ENCODE measurements at regions not wholly inside any gene's neighbourhood (a gene's known extent, or its start where the extent isn't known, plus 50 kb on each side); places are given as distances from the start of the nearest gene placed in this dataset.

GRCh38 chr5:30659417-30659816 is 534.1 kb upstream of the CDH6 start:
- Histone ChIP-seq H3K4me1 (no peaks in the 10 kb centered on the region), H3K9me3 (no peaks in the 10 kb centered on the region), H3K4me3 (no peak overlapping the region), H3K27ac (no peak overlapping the region), H3K27me3 (no peaks in the 10 kb centered on the region), H3K36me3 (replicated peaks in 1 of 2; ENCODE audit: insufficient read depth in 1 of 2, low read depth in 2 of 2) (no peaks in the 10 kb centered on the region)
- TF ChIP-seq POLR2A (IDR thresholded peaks at IDR 0.05), result no peak
- TF ChIP-seq, protein P1, sequence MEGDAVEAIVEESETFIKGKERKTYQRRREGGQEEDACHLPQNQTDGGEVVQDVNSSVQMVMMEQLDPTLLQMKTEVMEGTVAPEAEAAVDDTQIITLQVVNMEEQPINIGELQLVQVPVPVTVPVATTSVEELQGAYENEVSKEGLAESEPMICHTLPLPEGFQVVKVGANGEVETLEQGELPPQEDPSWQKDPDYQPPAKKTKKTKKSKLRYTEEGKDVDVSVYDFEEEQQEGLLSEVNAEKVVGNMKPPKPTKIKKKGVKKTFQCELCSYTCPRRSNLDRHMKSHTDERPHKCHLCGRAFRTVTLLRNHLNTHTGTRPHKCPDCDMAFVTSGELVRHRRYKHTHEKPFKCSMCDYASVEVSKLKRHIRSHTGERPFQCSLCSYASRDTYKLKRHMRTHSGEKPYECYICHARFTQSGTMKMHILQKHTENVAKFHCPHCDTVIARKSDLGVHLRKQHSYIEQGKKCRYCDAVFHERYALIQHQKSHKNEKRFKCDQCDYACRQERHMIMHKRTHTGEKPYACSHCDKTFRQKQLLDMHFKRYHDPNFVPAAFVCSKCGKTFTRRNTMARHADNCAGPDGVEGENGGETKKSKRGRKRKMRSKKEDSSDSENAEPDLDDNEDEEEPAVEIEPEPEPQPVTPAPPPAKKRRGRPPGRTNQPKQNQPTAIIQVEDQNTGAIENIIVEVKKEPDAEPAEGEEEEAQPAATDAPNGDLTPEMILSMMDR (IDR thresholded peaks at IDR 0.05), result no peak
- 61 to 66% methylated on average over 2 of the region's 2 CpGs for WGBS, 2 donors
- intact Hi-C loops (cut with DNase I), result no loop called here
- DNase-seq, result no peak
- no peak for ATAC-seq

DNA sequence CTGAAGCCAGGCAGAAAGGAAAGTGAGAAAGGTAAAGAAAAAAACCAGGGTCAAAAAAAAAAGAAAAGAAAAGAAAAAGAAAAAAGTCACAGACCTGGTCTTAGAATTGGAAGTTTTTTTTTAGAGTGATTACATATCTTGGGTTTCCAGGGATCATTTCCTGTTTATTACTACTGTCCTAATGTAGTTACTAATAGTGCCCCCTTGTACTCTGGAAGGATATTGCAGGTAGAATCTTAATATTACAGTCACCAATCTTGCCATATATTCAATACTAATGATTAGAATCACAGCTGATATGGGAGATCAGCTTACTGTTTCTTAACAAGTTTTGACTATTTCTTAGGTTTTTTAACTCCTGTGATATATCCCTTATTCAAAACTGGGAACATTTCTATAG is 543.2 kb upstream of the CDH6 start:
- Histone ChIP-seq H3K4me3 (no peak overlapping the region), H3K9me3 (no peaks in the 10 kb centered on the region), H3K27me3 (no peaks in the 10 kb centered on the region), H3K36me3 (replicated peaks in 1 of 2; ENCODE audit: insufficient read depth in 1 of 2, low read depth in 2 of 2) (no peaks in the 10 kb centered on the region), H3K27ac (no peak overlapping the region), H3K4me1 (no peaks in the 10 kb centered on the region)
- DNase-seq, result no peak
- ATAC-seq, result no peak
- TF ChIP-seq, protein P1 (IDR thresholded peaks at IDR 0.05), result no peak
- no peak for TF ChIP-seq POLR2A (IDR thresholded peaks at IDR 0.05)
- intact Hi-C loops (cut with DNase I), result no loop called here

DNA sequence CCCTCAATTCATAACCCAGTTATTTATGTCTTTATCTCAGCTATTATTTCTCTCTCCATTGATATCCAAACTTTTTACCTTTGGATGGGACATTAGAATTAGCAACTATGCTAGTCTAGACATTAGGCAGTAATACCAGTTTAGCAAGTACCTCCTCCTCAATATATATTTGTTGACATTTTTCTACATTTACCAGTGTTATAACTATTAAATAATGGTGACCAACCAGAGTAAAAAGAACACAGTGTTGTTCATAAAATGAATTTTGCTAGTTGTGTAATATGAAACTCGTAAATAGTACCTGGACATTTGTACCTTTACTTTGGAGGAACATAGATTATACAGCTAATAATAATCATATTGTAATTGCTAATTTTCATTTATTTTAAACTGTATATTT is 554.6 kb upstream of the CDH6 start:
- H3K4me1 ChIP-seq, result no peaks in the 10 kb centered on the region
- ATAC-seq, result no peak
- no peak overlapping the region for H3K4me3 ChIP-seq
- WGBS, 2 donors, result 40 to 61% methylated on average over 1 of the region's 1 CpG
- no peak overlapping the region for H3K27ac ChIP-seq
- no peaks in the 10 kb centered on the region for H3K9me3 ChIP-seq
- no peak for TF ChIP-seq POLR2A (IDR thresholded peaks at IDR 0.05)
- TF ChIP-seq, protein P1 (IDR thresholded peaks at IDR 0.05), result no peak
- H3K27me3 ChIP-seq, result no peaks in the 10 kb centered on the region
- no peak for DNase-seq
- intact Hi-C loops (cut with DNase I), result no loop called here
- no peaks in the 10 kb centered on the region for H3K36me3 ChIP-seq (replicated peaks in 1 of 2; ENCODE audit: insufficient read depth in 1 of 2, low read depth in 2 of 2)

- no peaks in the 10 kb centered on the region for H3K36me3 ChIP-seq (replicated peaks in 1 of 2; ENCODE audit: insufficient read depth in 1 of 2, low read depth in 2 of 2)
- intact Hi-C loops (cut with DNase I), result no loop called here
- TF ChIP-seq, protein P1 (IDR thresholded peaks at IDR 0.05), result no peak
- TF ChIP-seq POLR2A (IDR thresholded peaks at IDR 0.05), result no peak
Observed at GRCh38 chr5:30627945-30628344, 565.5 kb upstream of the CDH6 start.

GRCh38 chr5:30626557-30626956 is 566.9 kb upstream of the CDH6 start:
- ATAC-seq (no peak), DNase-seq (no peak)
- H3K9me3 ChIP-seq, result no peaks in the 10 kb centered on the region
- no peaks in the 10 kb centered on the region for H3K4me1 ChIP-seq
- no peak overlapping the region for H3K4me3 ChIP-seq
- H3K36me3 ChIP-seq (replicated peaks in 1 of 2; ENCODE audit: insufficient read depth in 1 of 2, low read depth in 2 of 2), result no peaks in the 10 kb centered on the region
- WGBS, 2 donors, result 42 to 50% methylated on average over 2 of the region's 2 CpGs
- no peaks in the 10 kb centered on the region for H3K27me3 ChIP-seq
- H3K27ac ChIP-seq, result no peak overlapping the region
- intact Hi-C loops (cut with DNase I), result no loop called here
- TF ChIP-seq POLR2A (IDR thresholded peaks at IDR 0.05), result no peak
- TF ChIP-seq, protein P1 (IDR thresholded peaks at IDR 0.05), result no peak

More at GRCh38 chr5:30627945-30628344, 565.5 kb upstream of the CDH6 start:
- no peak for ATAC-seq
- DNase-seq, result no peak
- H3K4me1 ChIP-seq, result no peaks in the 10 kb centered on the region
- no peaks in the 10 kb centered on the region for H3K27me3 ChIP-seq
- no peak overlapping the region for H3K4me3 ChIP-seq
- no peaks in the 10 kb centered on the region for H3K9me3 ChIP-seq
- H3K27ac ChIP-seq, result no peak overlapping the region

Data from body of pancreas (tissue), 4 donors.